Sigmoid colon (tissue), 6 donors: ENCODE measurements at regions not wholly inside any gene's neighbourhood (a gene's known extent, or its start where the extent isn't known, plus 50 kb on each side); places are given as distances from the start of the nearest gene placed in this dataset.

Experiments
- DNase-seq: peaks from one replicate; pipeline ENCODE4 v3.0.0-alpha.2; 2019
- H3K27ac ChIP-seq, 4 donors: fragments of 200-600 bp; sonication (generic); one replicate each; pipeline ENCODE4 v1.5.1; 2016 to 2019; ENCODE audit warnings: mild to moderate bottlenecking in 1 of 4
- H3K27me3 ChIP-seq, 3 donors: fragments of 200-600 bp; sonication (generic); one replicate each; pipeline ENCODE4 v1.5.1; 2019; ENCODE audit warnings: mild to moderate bottlenecking in 1 of 3
- H3K36me3 ChIP-seq, 4 donors: fragments of 200-600 bp; sonication (generic); one replicate each; pipeline ENCODE4 v1.5.1; 2016 to 2019
- H3K4me1 ChIP-seq, 4 donors: fragments of 200-600 bp; sonication (generic); one replicate each; pipeline ENCODE4 v1.5.1; 2017 to 2019
- H3K4me3 ChIP-seq, 4 donors: fragments of 200-600 bp; sonication (generic); one replicate each; pipeline ENCODE4 v1.5.1; 2017 to 2019; ENCODE audit warnings: mild to moderate bottlenecking in 2 of 4, moderate library complexity in 1 of 4
- H3K9me3 ChIP-seq, 4 donors: fragments of 200-600 bp in 3 of 4; sonication (generic) in 3 of 4; one replicate each; pipeline versions ENCODE4 v1.5.1 to v1.6.1; 2013 to 2019
- CTCF ChIP-seq, 4 experiments: fragments of 450-650 bp in 3 of 4; fragments of 200-600 bp in 1 of 4; IDR thresholded peaks; one replicate each; pipeline ENCODE4 v1.5.1; 2016 to 2019; ENCODE audit warnings: antibody characterized with exemption in 4 of 4, mild to moderate bottlenecking in 3 of 4, moderate library complexity in 2 of 4
- EP300 ChIP-seq, 4 donors: sonication (generic); formaldehyde crosslinking; IDR thresholded peaks; one replicate each; pipeline ENCODE4 v1.6.1; 2017; ENCODE audit warnings: antibody characterized with exemption in 4 of 4
- POLR2A ChIP-seq, 2 donors: fragments of 450-650 bp; IDR thresholded peaks; one replicate each; pipeline ENCODE4 v1.6.1; 2016; ENCODE audit warnings: antibody characterized with exemption in 2 of 2, mild to moderate bottlenecking in 2 of 2, moderate library complexity in 2 of 2
- POLR2AphosphoS5 ChIP-seq, 4 donors: sonication (generic); formaldehyde crosslinking; IDR thresholded peaks; one replicate each; pipeline ENCODE4 v1.6.1; 2017; ENCODE audit warnings: antibody characterized with exemption in 4 of 4
- WGBS, 2 donors: extraction: QIAGEN DNeasy Blood & Tissue Kit; methylation state at CpG; one replicate each; pipeline ENCODE4 v1.1.7; 2013; 5-methylcytosine and 5-hydroxymethylcytosine counted together
- intact Hi-C: fragments of 100-400 bp; cut with DNase I; formaldehyde crosslinking; loops from one replicate; pipeline ENCODE4 v1.15.1; 2023
- donor health status: healthy with polysubstance abuse.
- donor health status: healthy.

GRCh38 chr16:73177729-73178295, 129.9 kb upstream of the ZFHX3 start:
- H3K9me3 ChIP-seq: no peaks in the 10 kb centered on the region
- H3K4me1 ChIP-seq: peaks cover 0 to 7% (median 7%) of the 10 kb centered on the region in 4 donors
- intact Hi-C loops: loop anchor here (10.0 kb wide), 1 partner anchor 243 kb away; no protein-coding TSS in a partner anchor
- no peak for TF ChIP-seq POLR2A (IDR thresholded peaks at IDR 0.05)
- no peak for TF ChIP-seq POLR2AphosphoS5 (IDR thresholded peaks at IDR 0.05)
- no peak for TF ChIP-seq EP300 (IDR thresholded peaks at IDR 0.05)
- no peak for TF ChIP-seq CTCF (IDR thresholded peaks at IDR 0.05)
- WGBS, 2 donors: 79 to 82% methylated on average over 8 of the region's 8 CpGs
- H3K27ac ChIP-seq: no peak overlapping the region
- no peak for DNase-seq
- H3K27me3 ChIP-seq: no peaks in the 10 kb centered on the region
- no peaks in the 10 kb centered on the region for H3K36me3 ChIP-seq
- no peak overlapping the region for H3K4me3 ChIP-seq

- no peak overlapping the region for H3K4me3 ChIP-seq
- no peak overlapping the region for H3K27ac ChIP-seq
- H3K36me3 ChIP-seq: no peaks in the 10 kb centered on the region
- TF ChIP-seq CTCF (IDR thresholded peaks at IDR 0.05): no peak
- no peak for TF ChIP-seq POLR2A (IDR thresholded peaks at IDR 0.05)
- TF ChIP-seq POLR2AphosphoS5 (IDR thresholded peaks at IDR 0.05): peak in 1 of 4 donors; percentile 30
- no peak for TF ChIP-seq EP300 (IDR thresholded peaks at IDR 0.05)
- peaks cover 0 to 16% (median 15%) of the 10 kb centered on the region in 4 donors for H3K4me1 ChIP-seq
- intact Hi-C loops: loop anchor here (10.0 kb wide), 1 partner anchor 242 kb away; no protein-coding TSS in a partner anchor
- 49 to 56% methylated on average over 2 of the region's 2 CpGs for WGBS, 2 donors
- no peaks in the 10 kb centered on the region for H3K9me3 ChIP-seq
- no peaks in the 10 kb centered on the region for H3K27me3 ChIP-seq
- DNase-seq: no peak
Observed at GRCh38 chr16:73176577-73177013, 128.7 kb upstream of the ZFHX3 start.

GRCh38 chr16:73172973-73173709, 125.2 kb upstream of the ZFHX3 start:
- Histone ChIP-seq H3K4me1 (peaks cover 0 to 22% (median 15%) of the 10 kb centered on the region in 4 donors), H3K27ac (peak overlapping the region in 3 of 4 donors; percentile 63 to 70 (median 69)), H3K36me3 (no peaks in the 10 kb centered on the region), H3K9me3 (no peaks in the 10 kb centered on the region), H3K27me3 (no peaks in the 10 kb centered on the region), H3K4me3 (peak overlapping the region in 1 of 4 donors; percentile 17)
- no peak for DNase-seq
- 22 to 58% methylated on average over 18 of the region's 18 CpGs for WGBS, 2 donors
- intact Hi-C loops: loop anchor here (1.0 to 10.0 kb wide), 3 partner anchors 101 to 341 kb away; no protein-coding TSS in a partner anchor
- no peak for TF ChIP-seq CTCF (IDR thresholded peaks at IDR 0.05)
- no peak for TF ChIP-seq POLR2AphosphoS5 (IDR thresholded peaks at IDR 0.05)
- TF ChIP-seq POLR2A (IDR thresholded peaks at IDR 0.05): no peak
- no peak for TF ChIP-seq EP300 (IDR thresholded peaks at IDR 0.05)

DNA sequence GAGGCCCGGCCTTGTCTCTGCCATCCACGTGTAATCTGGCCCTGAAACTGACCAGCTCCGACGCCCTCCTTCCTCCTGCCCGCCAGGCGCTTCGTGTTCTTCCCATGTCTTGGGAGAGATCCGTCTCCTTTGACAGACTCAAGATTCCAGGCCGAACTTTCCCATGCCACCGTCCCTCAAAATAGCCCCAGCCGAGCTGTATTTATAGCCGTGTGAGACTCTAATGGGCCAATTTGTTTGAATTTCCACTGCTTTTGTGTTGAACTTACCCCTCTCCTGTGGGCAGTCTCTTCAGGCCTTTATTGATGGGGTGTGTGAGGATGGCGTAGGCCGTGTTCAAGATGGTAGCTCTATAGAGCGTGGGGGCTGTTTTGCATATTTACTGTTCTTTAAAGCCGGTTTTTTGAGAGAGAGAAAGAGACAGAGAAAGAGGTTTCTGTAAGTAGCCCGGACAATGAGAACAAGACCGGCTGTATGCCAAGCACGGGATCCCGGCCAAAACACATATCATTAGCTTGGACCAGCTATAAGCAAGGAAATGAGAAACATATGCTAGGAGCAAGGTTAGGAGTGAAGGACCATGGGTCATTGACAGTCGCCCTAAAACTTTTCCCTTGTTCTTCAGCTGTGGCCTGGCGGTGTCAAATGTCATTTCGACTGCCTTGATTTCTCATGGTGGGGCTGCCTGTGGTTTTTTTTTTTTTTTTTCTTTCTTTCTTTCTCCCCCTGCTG, 124.5 kb upstream of the ZFHX3 start:
- H3K27me3 ChIP-seq: no peaks in the 10 kb centered on the region
- no peak overlapping the region for H3K4me3 ChIP-seq
- H3K27ac ChIP-seq: peak overlapping the region; percentile 53 to 70 (median 66)
- no peaks in the 10 kb centered on the region for H3K36me3 ChIP-seq
- WGBS, 2 donors: 30 to 66% methylated on average over 23 of the region's 23 CpGs
- H3K9me3 ChIP-seq: no peaks in the 10 kb centered on the region
- peaks cover 0 to 22% (median 15%) of the 10 kb centered on the region in 4 donors for H3K4me1 ChIP-seq
- intact Hi-C loops: loop anchor here (5.0 to 10.0 kb wide), 2 partner anchors 100 to 238 kb away; no protein-coding TSS in a partner anchor
- TF ChIP-seq POLR2A (IDR thresholded peaks at IDR 0.05) (no peak), CTCF (IDR thresholded peaks at IDR 0.05) (peak in 1 of 4 experiments; percentile 17), EP300 (IDR thresholded peaks at IDR 0.05) (no peak), POLR2AphosphoS5 (IDR thresholded peaks at IDR 0.05) (peak in 3 of 4 donors; percentile 29 to 43 (median 35))
- peak; percentile 89 for DNase-seq
